NCI-H526 treated with DMSO at 0.1 percent for 48 hours (cell line): ENCODE measurements at regions not wholly inside any gene's neighbourhood (a gene's known extent, or its start where the extent isn't known, plus 50 kb on each side); places are given as distances from the start of the nearest gene placed in this dataset.
A peak's percentile ranks its signal among the peaks of the same experiment; 100 is the strongest.
"Not testable (repeated sequence)": the region's sequence is repeated elsewhere in the genome, so short reads cannot be mapped to it uniquely, and the experiment has no call there.

Experiments used
- DNase-seq: peaks from one replicate; lab custom pipeline; 2025; lab: John Stamatoyannopoulos, UW

GRCh38 chr2:239882781-239883180 is 142.4 kb downstream of the NDUFA10 start:
- no peak for DNase-seq

- DNase-seq: peak; percentile 40
These were observed 142.8 kb downstream of the NDUFA10 start for GRCh38 chr2:239882331-239882732.

DNA sequence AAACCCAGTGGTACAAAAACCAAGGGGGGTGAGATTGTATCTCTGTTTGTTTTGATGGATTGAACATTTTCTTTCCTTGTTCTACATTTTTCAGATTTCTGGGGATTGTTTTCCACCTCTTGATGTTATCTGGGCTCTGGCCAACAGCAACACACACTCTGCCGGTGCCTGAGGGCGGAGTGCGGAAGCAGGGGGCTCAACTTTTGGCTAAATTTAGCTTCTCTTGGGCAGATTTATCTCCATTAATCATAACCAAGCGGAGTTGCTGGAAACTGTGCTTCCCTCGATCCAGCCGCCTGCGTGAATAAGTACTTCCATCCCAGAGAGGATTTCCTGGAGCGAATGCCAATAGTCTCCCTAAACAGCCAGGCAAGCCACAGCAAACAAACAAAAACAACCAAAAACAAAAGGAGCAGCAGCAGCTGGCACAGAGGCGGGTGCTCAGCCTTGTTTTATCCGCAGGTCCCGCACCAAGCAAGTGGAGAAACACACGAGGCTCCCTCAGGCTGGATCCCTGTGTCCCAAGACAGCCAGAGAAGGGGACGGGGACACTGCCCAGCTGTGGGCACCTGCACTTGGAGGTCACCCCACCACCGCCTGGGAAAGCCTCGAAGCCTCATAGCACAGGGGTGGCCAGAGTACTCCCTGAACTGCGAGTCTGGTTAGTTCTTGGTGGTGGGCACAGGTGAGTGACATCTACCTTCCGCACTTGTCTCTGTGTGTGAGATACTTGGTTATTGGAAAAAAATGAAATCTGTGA is 143.4 kb downstream of the NDUFA10 start:
- no peak for DNase-seq

- no peak for DNase-seq
These were observed 144.1 kb downstream of the NDUFA10 start for GRCh38 chr2:239881031-239881471.

- no peak for DNase-seq
These were observed 144.7 kb downstream of the NDUFA10 start for GRCh38 chr2:239880396-239880795.

GRCh38 chr2:239879423-239880084 is 145.6 kb downstream of the NDUFA10 start:
- DNase-seq: no peak

GRCh38 chr2:239878686-239879085 is 146.5 kb downstream of the NDUFA10 start:
- no peak for DNase-seq

- DNase-seq: no peak
These were observed 148.2 kb downstream of the NDUFA10 start for GRCh38 chr2:239876948-239877289.

DNA sequence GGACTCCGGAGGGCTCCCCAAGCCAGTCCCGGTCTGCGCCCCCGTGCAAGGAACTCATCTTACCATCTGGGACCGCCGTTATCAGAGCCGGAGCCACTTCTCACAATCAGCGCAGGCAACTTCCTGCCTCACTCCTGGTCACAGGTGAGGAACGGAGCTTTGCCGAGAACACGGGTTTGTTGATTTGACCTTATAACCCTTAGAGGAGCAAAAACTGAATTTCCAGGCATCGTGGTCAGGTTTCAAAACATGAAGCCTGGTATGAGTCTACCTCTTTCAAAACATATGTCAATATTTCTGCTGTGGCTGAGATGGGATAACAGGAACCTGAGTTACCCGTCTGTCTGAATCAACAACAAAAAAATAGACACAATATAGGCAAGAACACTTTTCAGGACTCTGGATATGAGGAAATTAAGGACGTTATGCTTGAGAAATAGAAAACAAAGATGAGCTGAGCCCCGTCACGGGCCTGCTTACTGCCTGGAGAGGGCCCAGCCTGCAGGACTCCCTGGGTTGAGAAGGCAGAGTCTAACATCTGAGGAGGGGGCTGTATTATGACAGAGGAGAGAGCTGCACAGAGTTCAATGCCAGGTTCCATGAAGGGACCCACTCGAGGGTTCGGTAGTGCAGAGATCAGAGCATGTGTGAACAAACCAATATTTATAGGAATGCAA is 148.7 kb downstream of the NDUFA10 start:
- DNase-seq: no peak

DNA sequence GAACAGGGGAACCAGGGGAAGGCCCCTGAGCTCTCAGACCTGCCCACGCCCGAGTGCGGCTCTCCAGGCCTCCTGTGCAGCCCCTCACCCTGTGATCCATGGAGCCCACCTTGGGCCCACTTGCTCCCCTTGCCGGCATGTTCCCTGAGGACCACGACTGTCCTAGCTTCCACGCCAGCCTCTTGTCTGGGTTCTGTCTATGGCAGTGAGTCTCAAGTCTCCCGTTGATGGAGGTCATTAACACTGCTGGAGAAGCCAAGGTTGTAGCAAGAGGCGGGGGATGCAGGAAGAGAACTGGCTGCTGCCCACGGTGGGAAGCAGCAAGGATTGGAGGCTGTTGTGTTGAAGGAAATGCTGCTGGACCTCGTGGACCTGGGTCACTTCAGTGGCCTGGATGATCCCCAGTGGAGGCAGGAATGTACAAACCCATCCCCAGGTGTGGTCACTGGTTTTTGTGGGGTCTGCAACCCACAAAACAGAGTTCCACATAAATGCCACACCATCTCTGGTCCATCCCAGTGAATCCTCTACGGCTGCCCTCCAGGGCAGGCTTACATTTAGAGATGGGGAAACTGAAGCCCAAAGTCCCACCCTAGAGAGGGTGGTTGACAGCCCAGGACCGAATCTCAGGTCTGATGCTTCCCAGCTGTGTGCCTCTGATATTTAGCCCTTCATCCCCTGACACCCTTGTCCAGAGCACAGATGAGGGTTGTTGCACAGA is 150.3 kb downstream of the NDUFA10 start:
- DNase-seq: no peak

DNA sequence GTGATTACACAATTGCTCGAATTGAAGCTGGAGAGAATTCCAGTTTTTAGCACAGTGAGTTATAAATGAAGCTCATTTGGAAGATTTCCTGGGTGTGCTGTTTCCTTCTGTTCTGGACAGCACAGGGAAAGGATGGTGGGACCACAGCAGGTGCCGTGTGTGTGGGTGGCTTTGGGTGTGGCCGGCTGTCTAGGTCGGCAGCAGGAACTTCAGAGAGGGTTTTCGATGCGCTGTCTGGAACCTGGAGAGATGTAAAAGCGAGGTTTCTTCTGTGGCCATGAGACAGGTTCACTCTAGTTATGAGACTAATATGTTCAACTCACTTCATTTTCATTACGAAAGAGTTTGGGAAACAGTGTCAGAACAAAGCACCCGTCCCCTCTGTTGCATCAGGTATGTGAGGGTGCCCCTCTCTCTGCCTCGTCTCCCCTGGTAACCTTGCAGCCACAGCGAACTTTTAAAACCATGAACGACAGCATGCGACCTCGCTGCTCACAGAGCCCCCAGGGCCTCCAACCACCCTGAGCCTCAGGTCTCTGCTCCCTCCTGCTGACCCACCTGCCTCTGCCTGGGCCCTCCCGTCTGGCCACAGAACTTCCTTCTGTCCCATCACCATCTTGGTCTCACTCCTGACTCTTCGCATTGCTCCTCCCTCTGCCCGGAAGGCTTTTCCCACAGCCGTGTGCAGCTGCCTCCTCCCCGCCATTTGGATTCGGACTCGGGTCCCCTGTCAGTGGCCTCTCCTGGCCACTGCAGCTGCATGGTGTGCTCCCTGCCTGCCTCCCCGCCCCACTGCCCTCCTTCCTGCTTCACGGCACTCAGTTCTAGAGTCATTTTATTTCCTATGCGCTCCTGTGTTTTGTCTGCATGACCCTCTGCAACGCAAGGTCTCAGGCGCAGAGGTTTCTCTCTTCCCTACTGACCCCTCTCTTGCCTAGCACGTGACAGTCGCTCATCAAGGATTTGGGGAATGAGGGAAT is 151.2 kb downstream of the NDUFA10 start:
- DNase-seq: no peak

DNA sequence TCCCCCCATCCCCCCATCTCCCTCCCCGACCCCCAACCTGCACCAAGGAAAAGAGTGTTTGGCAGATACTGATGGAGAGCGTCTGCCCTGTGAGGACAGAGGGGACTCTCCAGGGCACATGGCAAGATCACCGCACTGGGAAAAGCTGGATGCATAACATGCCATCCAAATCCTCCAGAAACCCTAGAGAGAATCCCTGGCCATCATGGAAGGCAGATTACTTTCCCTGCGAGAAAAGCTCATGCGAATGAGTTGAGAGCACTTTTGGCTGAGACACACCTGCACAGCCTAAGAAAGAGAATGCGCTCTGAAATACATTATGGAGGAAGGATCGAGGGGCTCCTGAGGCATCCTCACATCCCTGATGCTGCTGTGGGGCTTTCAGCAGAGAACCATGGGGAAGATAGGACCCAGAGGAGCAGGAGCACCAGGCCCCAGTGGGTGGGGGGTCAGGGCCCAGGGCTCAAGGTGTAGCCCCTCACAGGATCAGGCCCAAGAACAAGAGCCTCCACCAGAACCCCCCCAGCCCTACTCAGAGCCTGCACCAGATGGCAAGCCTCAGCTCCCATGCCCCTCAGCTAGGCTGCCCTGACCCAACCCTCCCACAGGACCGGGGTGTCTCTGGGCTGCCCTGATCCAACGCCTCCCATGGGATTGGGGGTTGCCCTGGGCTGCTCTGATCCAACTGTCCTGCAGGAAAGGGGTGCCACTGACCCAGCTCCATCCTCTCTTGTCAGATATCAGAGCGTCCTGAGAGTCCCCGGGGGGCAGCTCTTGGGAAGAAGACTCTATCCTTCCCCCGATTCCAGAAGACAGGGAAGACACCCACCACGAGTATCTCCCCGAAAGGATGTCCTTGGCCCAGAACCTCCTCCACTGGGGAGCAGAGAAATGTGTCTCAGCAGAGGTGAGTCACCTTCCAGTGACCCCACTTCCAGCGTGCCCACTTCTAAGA is 153.4 kb downstream of the NDUFA10 start:
- no peak for DNase-seq

GRCh38 chr2:239870863-239871262 is 154.3 kb downstream of the NDUFA10 start:
- no peak for DNase-seq

DNA sequence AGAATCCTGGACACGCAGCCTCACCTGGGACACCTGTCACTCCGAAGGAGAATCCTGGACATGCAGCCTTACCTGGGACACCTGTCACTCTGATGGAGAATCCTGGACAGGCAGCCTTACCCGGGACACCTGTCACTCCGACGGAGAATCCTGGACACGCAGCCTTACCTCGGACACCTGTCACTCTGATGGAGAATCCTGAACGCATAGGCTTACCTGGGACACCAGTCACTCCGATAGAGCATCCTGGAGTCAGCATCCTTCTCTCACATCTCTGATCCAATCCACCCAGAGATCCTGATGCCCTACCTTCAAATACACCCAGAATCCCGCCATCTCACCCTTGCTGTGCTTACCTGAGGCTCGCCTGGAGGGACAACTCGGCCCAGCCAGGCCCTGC is 154.9 kb downstream of the NDUFA10 start:
- DNase-seq: no peak

DNA sequence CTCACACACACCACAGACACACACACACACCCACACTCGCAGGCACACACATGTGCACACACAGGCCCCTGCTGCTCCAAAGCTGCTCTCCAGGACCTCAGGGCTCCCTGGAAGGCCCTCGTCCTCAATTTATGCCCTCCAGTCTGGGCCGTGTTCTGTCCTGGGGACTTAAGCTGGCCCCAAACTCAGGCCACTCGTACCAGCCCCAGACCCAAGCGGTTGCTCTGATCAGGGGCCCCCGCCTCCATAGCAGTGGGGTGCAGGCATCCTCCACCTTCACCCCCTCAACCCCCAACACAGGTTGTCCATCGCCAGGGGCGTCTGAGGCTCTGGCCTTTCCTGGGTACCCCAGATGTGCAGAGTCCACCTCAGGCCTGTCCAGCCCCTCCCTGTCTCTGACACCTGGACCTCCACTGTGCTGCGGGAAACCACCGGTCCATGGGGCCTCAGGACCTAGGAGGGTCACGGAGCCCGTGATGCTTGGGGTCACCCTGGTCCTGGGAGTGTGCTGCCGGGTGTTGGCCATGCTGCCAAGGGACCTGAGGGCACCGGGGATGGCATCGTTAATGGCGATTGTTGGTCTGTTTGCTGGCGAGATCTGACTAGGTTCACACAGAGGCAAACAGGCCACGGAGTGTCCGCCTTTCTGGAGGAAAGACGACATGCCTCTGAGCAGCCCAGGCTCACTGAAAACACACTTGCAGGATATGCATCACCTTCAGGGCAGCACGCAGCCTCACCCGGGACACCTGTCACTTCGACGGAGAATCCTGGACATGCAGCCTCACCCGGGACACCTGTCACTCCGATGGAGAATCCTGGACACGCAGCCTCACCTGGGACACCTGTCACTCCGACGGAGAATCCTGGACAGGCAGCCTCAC is 155.6 kb downstream of the NDUFA10 start:
- DNase-seq: no peak

GRCh38 chr2:239868556-239869181 is 156.5 kb downstream of the NDUFA10 start:
- DNase-seq: no peak

GRCh38 chr2:239866778-239867177 is 158.4 kb downstream of the NDUFA10 start:
- no peak for DNase-seq

GRCh38 chr2:239866350-239866749 is 158.8 kb downstream of the NDUFA10 start:
- DNase-seq: no peak

GRCh38 chr2:239865856-239866255 is 159.3 kb downstream of the NDUFA10 start:
- DNase-seq: not testable (repeated sequence)
